ENCODE measurements at regions not wholly inside any gene's neighbourhood (a gene's known extent, or its start where the extent isn't known, plus 50 kb on each side); places are given as distances from the start of the nearest gene placed in this dataset.

- TF ChIP-seq POLR2AphosphoS5 (IDR thresholded peaks at IDR 0.05; ENCODE audit: low read depth, low read length) (no peak), RAD21 (IDR thresholded peaks at IDR 0.05; ENCODE audit: low read depth) (no peak), TCF7L2 (IDR thresholded peaks at IDR 0.05; ENCODE audit: borderline replicate concordance, extremely low read depth, insufficient read depth, insufficient read length) (no peak), EZH2phosphoT487 (IDR thresholded peaks at IDR 0.05; ENCODE audit: borderline replicate concordance) (no peak), EGR1 (IDR thresholded peaks at IDR 0.05; ENCODE audit: low read depth) (no peak), REST (IDR thresholded peaks at IDR 0.05; ENCODE audit: low read depth) (no peak)
Measured at GRCh38 chr12:62135553-62136200, 124.5 kb upstream of the USP15 start.
